HEK293T (cell line): ENCODE measurements at regions not wholly inside any gene's neighbourhood (a gene's known extent, or its start where the extent isn't known, plus 50 kb on each side); places are given as distances from the start of the nearest gene placed in this dataset.

Experiments
- ARNT ChIP-seq: fragments of 450-650 bp; IDR thresholded peaks from 2 replicates; pipeline ENCODE4 v1.6.1; 2017; ENCODE audit warnings: mild to moderate bottlenecking
- BHLHE40 ChIP-seq: fragments of 450-650 bp; IDR thresholded peaks from 2 replicates; pipeline ENCODE4 v1.6.1; 2016; ENCODE audit warnings: mild to moderate bottlenecking, moderate library complexity, borderline replicate concordance
- CTBP1 ChIP-seq: fragments of 450-650 bp; IDR thresholded peaks from 2 replicates; pipeline ENCODE4 v1.6.1; 2016; ENCODE audit warnings: borderline replicate concordance
- ELF4 ChIP-seq: fragments of 450-650 bp; IDR thresholded peaks from 2 replicates; pipeline ENCODE4 v1.6.1; 2017; ENCODE audit warnings: antibody characterized with exemption
- FOXM1 ChIP-seq: fragments of 450-650 bp; IDR thresholded peaks from 2 replicates; pipeline ENCODE4 v1.6.1; 2017; ENCODE audit warnings: mild to moderate bottlenecking, borderline replicate concordance
- HDGF ChIP-seq: fragments of 450-650 bp; IDR thresholded peaks from 2 replicates; pipeline ENCODE4 v1.6.1; 2017; ENCODE audit warnings: antibody characterized with exemption, borderline replicate concordance
- L3MBTL2 ChIP-seq: fragments of 450-650 bp; conservative IDR thresholded peaks from 2 replicates; pipeline ENCODE4 v1.6.1; 2016; ENCODE audit warnings: mild to moderate bottlenecking
- LEF1 ChIP-seq: fragments of 450-650 bp; IDR thresholded peaks from 2 replicates; pipeline ENCODE4 v1.6.1; 2017; ENCODE audit warnings: mild to moderate bottlenecking, borderline replicate concordance
- PKNOX1 ChIP-seq: fragments of 450-650 bp; IDR thresholded peaks from 2 replicates; pipeline ENCODE4 v1.6.1; 2016
- SP1 ChIP-seq: fragments of 450-650 bp; IDR thresholded peaks from 2 replicates; pipeline ENCODE4 v1.6.1; 2017
- SUZ12 ChIP-seq: fragments of 450-650 bp; IDR thresholded peaks from 2 replicates; pipeline ENCODE4 v1.6.1; 2016; ENCODE audit warnings: mild to moderate bottlenecking
- TARDBP ChIP-seq: fragments of 450-650 bp; IDR thresholded peaks from 2 replicates; pipeline ENCODE4 v1.6.1; 2016
- ZNF384 ChIP-seq: fragments of 450-650 bp; IDR thresholded peaks from 2 replicates; pipeline ENCODE4 v1.6.1; 2016

- no peak for TF ChIP-seq SP1
- TF ChIP-seq LEF1: no peak
- TF ChIP-seq PKNOX1: no peak
- TF ChIP-seq ARNT: no peak
- TF ChIP-seq ELF4: no peak
- no peak for TF ChIP-seq SUZ12
- TF ChIP-seq BHLHE40: no peak
- no peak for TF ChIP-seq TARDBP
- TF ChIP-seq L3MBTL2: no peak
- TF ChIP-seq ZNF384: no peak
- TF ChIP-seq FOXM1: no peak
- no peak for TF ChIP-seq CTBP1
- TF ChIP-seq HDGF: no peak
Observed at GRCh38 chr4:12207396-12207795, 778.7 kb upstream of the HS3ST1 start.
